ENCODE measurements at regions not wholly inside any gene's neighbourhood (a gene's known extent, or its start where the extent isn't known, plus 50 kb on each side); places are given as distances from the start of the nearest gene placed in this dataset.
A peak's percentile ranks its signal among the peaks of the same experiment; 100 is the strongest.

GRCh38 chr11:28838741-28839140, 730.6 kb downstream of the METTL15 start:
- Mint-ChIP-seq H3K27me3 (ENCODE audit: unreplicated experiment) (no peaks in the 10 kb centered on the region), H3K9me3 (ENCODE audit: low read depth, unreplicated experiment) (no peaks in the 10 kb centered on the region), H3K36me3 (ENCODE audit: insufficient read depth, unreplicated experiment) (peaks cover 23% of the 10 kb centered on the region), H3K27ac (ENCODE audit: unreplicated experiment) (peak overlapping the region; percentile 60), H3K4me3 (ENCODE audit: low read depth, unreplicated experiment) (no peak overlapping the region), H3K4me1 (ENCODE audit: low read depth, unreplicated experiment) (peaks cover 48% of the 10 kb centered on the region)
- CTCF ChIA-PET, result no interaction called here
- intact Hi-C loops (cut with micrococcal nuclease; ENCODE audit: unreplicated experiment), result loop anchor here (10.0 kb wide), 1 partner anchor 304 kb away; no protein-coding TSS in a partner anchor
- DNase-seq, result no peak
- no peak for TF ChIP-seq CTCF (IDR thresholded peaks at IDR 0.05; ENCODE audit: unreplicated experiment)
- no TSS peak for BruUV-seq (replicated peaks)

- BruUV-seq (replicated peaks), result no TSS peak
- CTCF ChIA-PET, result interaction anchor here (1.2 kb wide), 1 partner anchor 16 kb away, joined by 3 read pairs; no protein-coding TSS in a partner anchor
- TF ChIP-seq CTCF (IDR thresholded peaks at IDR 0.05; ENCODE audit: unreplicated experiment), result no peak
- Mint-ChIP-seq H3K9me3 (ENCODE audit: low read depth, unreplicated experiment) (no peaks in the 10 kb centered on the region), H3K27ac (ENCODE audit: unreplicated experiment) (peak overlapping the region; percentile 96), H3K36me3 (ENCODE audit: insufficient read depth, unreplicated experiment) (peaks cover 27% of the 10 kb centered on the region), H3K27me3 (ENCODE audit: unreplicated experiment) (no peaks in the 10 kb centered on the region), H3K4me1 (ENCODE audit: low read depth, unreplicated experiment) (peaks cover 55% of the 10 kb centered on the region), H3K4me3 (ENCODE audit: low read depth, unreplicated experiment) (no peak overlapping the region)
- no peak for DNase-seq
- intact Hi-C loops (cut with micrococcal nuclease; ENCODE audit: unreplicated experiment), result loop anchor here (2.0 to 10.0 kb wide), 3 partner anchors 181 to 1139 kb away; no protein-coding TSS in a partner anchor
These were observed 729.4 kb downstream of the METTL15 start for GRCh38 chr11:28837599-28837998.

- BruUV-seq (replicated peaks), result TSS peak; percentile 87
- peak; percentile 60 for DNase-seq
- CTCF ChIA-PET, result interaction anchor here (1.1 to 1.6 kb wide), 7 partner anchors 14 to 323 kb away, joined by 3 to 10 read pairs (median 4); no protein-coding TSS in a partner anchor
- H3K27ac Mint-ChIP-seq (ENCODE audit: unreplicated experiment), result peak overlapping the region; percentile 96
- TF ChIP-seq CTCF (IDR thresholded peaks at IDR 0.05; ENCODE audit: unreplicated experiment), result no peak
- peaks cover 55% of the 10 kb centered on the region for H3K4me1 Mint-ChIP-seq (ENCODE audit: low read depth, unreplicated experiment)
- H3K36me3 Mint-ChIP-seq (ENCODE audit: insufficient read depth, unreplicated experiment), result peaks cover 27% of the 10 kb centered on the region
- H3K9me3 Mint-ChIP-seq (ENCODE audit: low read depth, unreplicated experiment), result no peaks in the 10 kb centered on the region
- H3K4me3 Mint-ChIP-seq (ENCODE audit: low read depth, unreplicated experiment), result peak overlapping the region; percentile 59
- intact Hi-C loops (cut with micrococcal nuclease; ENCODE audit: unreplicated experiment), result loop anchor here (1.0 to 10.0 kb wide), 6 partner anchors 134 to 1138 kb away; no protein-coding TSS in a partner anchor
- no peaks in the 10 kb centered on the region for H3K27me3 Mint-ChIP-seq (ENCODE audit: unreplicated experiment)
These were observed 728.3 kb downstream of the METTL15 start for GRCh38 chr11:28836285-28837081.

- H3K36me3 Mint-ChIP-seq (ENCODE audit: insufficient read depth, unreplicated experiment), result peaks cover 27% of the 10 kb centered on the region
- intact Hi-C loops (cut with micrococcal nuclease; ENCODE audit: unreplicated experiment), result loop anchor here (1.0 to 10.0 kb wide), 8 partner anchors 78 to 1137 kb away; no protein-coding TSS in a partner anchor
- no peaks in the 10 kb centered on the region for H3K9me3 Mint-ChIP-seq (ENCODE audit: low read depth, unreplicated experiment)
- DNase-seq, result peak; percentile 28
- H3K27me3 Mint-ChIP-seq (ENCODE audit: unreplicated experiment), result no peaks in the 10 kb centered on the region
- peak overlapping the region; percentile 59 for H3K4me3 Mint-ChIP-seq (ENCODE audit: low read depth, unreplicated experiment)
- no peak for TF ChIP-seq CTCF (IDR thresholded peaks at IDR 0.05; ENCODE audit: unreplicated experiment)
- CTCF ChIA-PET, result interaction anchor here (1.1 to 1.6 kb wide), 5 partner anchors 75 to 184 kb away, joined by 3 to 10 read pairs (median 6); no protein-coding TSS in a partner anchor
- peaks cover 55% of the 10 kb centered on the region for H3K4me1 Mint-ChIP-seq (ENCODE audit: low read depth, unreplicated experiment)
- BruUV-seq (replicated peaks), result TSS peak; percentile 95
- H3K27ac Mint-ChIP-seq (ENCODE audit: unreplicated experiment), result peak overlapping the region; percentile 96
These were observed 727.6 kb downstream of the METTL15 start for GRCh38 chr11:28835790-28836189.

Data from Calu3 (cell line).